ENCODE measurements at regions not wholly inside any gene's neighbourhood (a gene's known extent, or its start where the extent isn't known, plus 50 kb on each side); places are given as distances from the start of the nearest gene placed in this dataset.

DNA sequence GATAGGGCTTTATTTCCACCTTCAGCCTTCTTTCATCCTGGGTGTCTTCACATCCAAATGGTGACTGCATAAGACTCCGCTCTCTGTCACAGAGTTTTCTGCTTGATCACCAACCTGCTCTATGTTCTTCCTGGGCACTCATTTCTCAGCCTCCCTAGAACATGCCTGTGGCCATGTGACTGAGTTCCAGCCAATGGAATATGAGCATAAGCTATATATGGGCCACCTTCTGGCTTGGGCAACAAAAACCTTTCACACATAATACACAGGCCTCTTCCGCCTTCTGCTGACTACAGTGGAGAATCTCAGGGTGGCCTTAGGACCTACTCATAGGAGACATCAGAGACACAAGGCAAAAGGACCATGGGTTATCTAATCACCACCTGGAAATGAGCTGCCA is 51.2 kb upstream of the MED12L start:
- WGBS (ENCODE audit: insufficient coverage, insufficient replicate concordance, low lambda C conversion rate, missing lambda C conversion rate), result 51% methylated on average over 2 of the region's 2 CpGs
- no peak for DNase-seq (ENCODE audit: low read depth, low spot score)
- intact Hi-C loops (cut with micrococcal nuclease; ENCODE audit: unreplicated experiment) (no loop called here), in situ Hi-C loops (cut with MboI) (no loop called here)
- Histone ChIP-seq H3K36me3 (ENCODE audit: control insufficient read depth in 2 of 2, insufficient read depth in 2 of 2, low read length in 1 of 2) (no peaks in the 10 kb centered on the region), H2AFZ (ENCODE audit: control insufficient read depth, low read depth, low read length) (no peak overlapping the region), H3K27ac (ENCODE audit: control insufficient read depth, insufficient read depth) (no peak overlapping the region), H3K9me3 (replicated peaks; ENCODE audit: control insufficient read depth, insufficient read depth, low read length) (no peaks in the 10 kb centered on the region), H3K27me3 (replicated peaks in 1 of 2; ENCODE audit: control insufficient read depth in 2 of 2, insufficient read depth in 2 of 2, low read length in 1 of 2) (no peaks in the 10 kb centered on the region; a peak in 1 of 4 replicates), H3K9ac (ENCODE audit: control insufficient read depth, insufficient read depth, low read length) (no peak overlapping the region), H4K20me1 (ENCODE audit: control insufficient read depth, insufficient read depth) (no peaks in the 10 kb centered on the region), H3K79me2 (ENCODE audit: control insufficient read depth, insufficient read depth, low read length) (no peaks in the 10 kb centered on the region), H3K4me1 (ENCODE audit: control insufficient read depth, insufficient read depth, low read length) (no peaks in the 10 kb centered on the region), H3K4me2 (ENCODE audit: control insufficient read depth, insufficient read depth) (no peak overlapping the region), H3K4me3 (no peak overlapping the region)
- ChIA-PET CTCF (interaction anchor here (0.6 kb wide), 1 partner anchor 555 kb away, joined by 3 read pairs; no protein-coding TSS in a partner anchor), RAD21 (ENCODE audit: unreplicated experiment) (no interaction called here), POLR2A (no interaction called here), SMC1A (ENCODE audit: uncharacterized antibody, unreplicated experiment) (no interaction called here)
- FAIRE-seq, result no peak
- TF ChIP-seq SUZ12 (IDR thresholded peaks at IDR 0.05; ENCODE audit: unreplicated experiment) (no peak), MEF2A (IDR thresholded peaks at IDR 0.05; ENCODE audit: insufficient read depth, low read depth, low read length) (no peak), POU2F2 (IDR thresholded peaks at IDR 0.05; ENCODE audit: borderline replicate concordance, low read depth, low read length) (no peak)
- TF ChIP-seq, protein P1, sequence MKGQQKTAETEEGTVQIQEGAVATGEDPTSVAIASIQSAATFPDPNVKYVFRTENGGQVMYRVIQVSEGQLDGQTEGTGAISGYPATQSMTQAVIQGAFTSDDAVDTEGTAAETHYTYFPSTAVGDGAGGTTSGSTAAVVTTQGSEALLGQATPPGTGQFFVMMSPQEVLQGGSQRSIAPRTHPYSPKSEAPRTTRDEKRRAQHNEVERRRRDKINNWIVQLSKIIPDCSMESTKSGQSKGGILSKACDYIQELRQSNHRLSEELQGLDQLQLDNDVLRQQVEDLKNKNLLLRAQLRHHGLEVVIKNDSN (IDR thresholded peaks at IDR 0.05; ENCODE audit: borderline replicate concordance, extremely low read length, insufficient read depth, low read depth, low read length), result peak; percentile 8
- no TSS peak for BruUV-seq (replicated peaks)
- no peak; the same call in 2 of the 3 replicates for ATAC-seq

DNA sequence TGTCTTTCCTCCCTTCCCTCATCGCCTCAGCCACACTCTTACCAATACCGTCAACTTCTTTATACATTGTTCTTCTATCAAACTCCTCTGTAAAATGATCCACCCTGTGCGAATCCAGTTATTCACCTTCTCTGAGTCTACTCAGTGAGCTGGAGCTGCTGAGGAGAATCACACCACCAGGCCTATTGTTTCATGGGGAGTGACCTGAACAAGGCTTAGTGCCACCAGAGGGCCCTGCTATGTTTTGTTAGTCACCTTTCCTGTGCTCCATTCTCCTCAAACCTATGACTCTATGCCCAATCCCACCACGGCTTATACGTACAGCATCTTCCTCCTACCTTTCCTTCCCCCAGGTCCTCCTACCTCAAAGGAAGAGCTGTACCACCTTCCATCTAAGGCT is 50.4 kb upstream of the MED12L start:
- no peak overlapping the region for H2AFZ ChIP-seq (ENCODE audit: control insufficient read depth, low read depth, low read length)
- no peak overlapping the region for H3K4me3 ChIP-seq
- RAD21 ChIA-PET (ENCODE audit: unreplicated experiment), result no interaction called here
- no peaks in the 10 kb centered on the region; a peak in 1 of 4 replicates for H3K27me3 ChIP-seq (replicated peaks in 1 of 2; ENCODE audit: control insufficient read depth in 2 of 2, insufficient read depth in 2 of 2, low read length in 1 of 2)
- CTCF ChIA-PET, result no interaction called here
- ATAC-seq (no peak), FAIRE-seq (no peak), DNase-seq (ENCODE audit: low read depth, low spot score) (no peak)
- no peaks in the 10 kb centered on the region for H3K9me3 ChIP-seq (replicated peaks; ENCODE audit: control insufficient read depth, insufficient read depth, low read length)
- WGBS (ENCODE audit: insufficient coverage, insufficient replicate concordance, low lambda C conversion rate, missing lambda C conversion rate), result 66% methylated on average over 5 of the region's 5 CpGs
- H3K36me3 ChIP-seq (ENCODE audit: control insufficient read depth in 2 of 2, insufficient read depth in 2 of 2, low read length in 1 of 2), result no peaks in the 10 kb centered on the region
- intact Hi-C loops (cut with micrococcal nuclease; ENCODE audit: unreplicated experiment), result no loop called here
- H3K4me2 ChIP-seq (ENCODE audit: control insufficient read depth, insufficient read depth), result no peak overlapping the region
- H3K79me2 ChIP-seq (ENCODE audit: control insufficient read depth, insufficient read depth, low read length), result no peaks in the 10 kb centered on the region
- no peaks in the 10 kb centered on the region for H3K4me1 ChIP-seq (ENCODE audit: control insufficient read depth, insufficient read depth, low read length)
- POLR2A ChIA-PET, result no interaction called here
- in situ Hi-C loops (cut with MboI), result no loop called here
- H4K20me1 ChIP-seq (ENCODE audit: control insufficient read depth, insufficient read depth), result no peaks in the 10 kb centered on the region
- TF ChIP-seq BHLHE40 (IDR thresholded peaks at IDR 0.05; ENCODE audit: borderline replicate concordance in 1 of 2, low read depth in 2 of 2, low read length in 1 of 2) (no peak), RUNX3 (IDR thresholded peaks at IDR 0.05; ENCODE audit: low read length) (no peak), RCOR1 (conservative IDR thresholded peaks at IDR 0.05; ENCODE audit: low read depth, low read length) (no peak)
- TF ChIP-seq, protein P2, sequence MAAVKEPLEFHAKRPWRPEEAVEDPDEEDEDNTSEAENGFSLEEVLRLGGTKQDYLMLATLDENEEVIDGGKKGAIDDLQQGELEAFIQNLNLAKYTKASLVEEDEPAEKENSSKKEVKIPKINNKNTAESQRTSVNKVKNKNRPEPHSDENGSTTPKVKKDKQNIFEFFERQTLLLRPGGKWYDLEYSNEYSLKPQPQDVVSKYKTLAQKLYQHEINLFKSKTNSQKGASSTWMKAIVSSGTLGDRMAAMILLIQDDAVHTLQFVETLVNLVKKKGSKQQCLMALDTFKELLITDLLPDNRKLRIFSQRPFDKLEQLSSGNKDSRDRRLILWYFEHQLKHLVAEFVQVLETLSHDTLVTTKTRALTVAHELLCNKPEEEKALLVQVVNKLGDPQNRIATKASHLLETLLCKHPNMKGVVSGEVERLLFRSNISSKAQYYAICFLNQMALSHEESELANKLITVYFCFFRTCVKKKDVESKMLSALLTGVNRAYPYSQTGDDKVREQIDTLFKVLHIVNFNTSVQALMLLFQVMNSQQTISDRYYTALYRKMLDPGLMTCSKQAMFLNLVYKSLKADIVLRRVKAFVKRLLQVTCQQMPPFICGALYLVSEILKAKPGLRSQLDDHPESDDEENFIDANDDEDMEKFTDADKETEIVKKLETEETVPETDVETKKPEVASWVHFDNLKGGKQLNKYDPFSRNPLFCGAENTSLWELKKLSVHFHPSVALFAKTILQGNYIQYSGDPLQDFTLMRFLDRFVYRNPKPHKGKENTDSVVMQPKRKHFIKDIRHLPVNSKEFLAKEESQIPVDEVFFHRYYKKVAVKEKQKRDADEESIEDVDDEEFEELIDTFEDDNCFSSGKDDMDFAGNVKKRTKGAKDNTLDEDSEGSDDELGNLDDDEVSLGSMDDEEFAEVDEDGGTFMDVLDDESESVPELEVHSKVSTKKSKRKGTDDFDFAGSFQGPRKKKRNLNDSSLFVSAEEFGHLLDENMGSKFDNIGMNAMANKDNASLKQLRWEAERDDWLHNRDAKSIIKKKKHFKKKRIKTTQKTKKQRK (IDR thresholded peaks at IDR 0.05; ENCODE audit: low read depth, low read length), result no peak
- BruUV-seq (replicated peaks), result no TSS peak
- H3K27ac ChIP-seq (ENCODE audit: control insufficient read depth, insufficient read depth), result no peak overlapping the region
- SMC1A ChIA-PET (ENCODE audit: uncharacterized antibody, unreplicated experiment), result no interaction called here
- H3K9ac ChIP-seq (ENCODE audit: control insufficient read depth, insufficient read depth, low read length), result no peak overlapping the region

Measured in GM12878 (cell line).